H9 (cell line): ENCODE measurements at regions not wholly inside any gene's neighbourhood (a gene's known extent, or its start where the extent isn't known, plus 50 kb on each side); places are given as distances from the start of the nearest gene placed in this dataset.
"Not testable (repeated sequence)": the region's sequence is repeated elsewhere in the genome, so short reads cannot be mapped to it uniquely, and the experiment has no call there.

ENCODE experiments used
- DNase-seq: peaks from one replicate; pipeline ENCODE4 v3.0.0-alpha.2; 2017
- H2AFZ ChIP-seq: one replicate; pipeline ENCODE4 v1.6.1; 2013; ENCODE audit warnings: mild to moderate bottlenecking, low read length, control low read depth, moderate library complexity
- H2AK5ac ChIP-seq: 2 replicates; pipeline ENCODE4 v1.6.1; 2013; ENCODE audit warnings: low read length, control low read depth, mixed read lengths; ENCODE audit not compliant: insufficient read length
- H2BK120ac ChIP-seq: one replicate; pipeline ENCODE4 v1.6.1; 2013; ENCODE audit warnings: low read depth, mild to moderate bottlenecking, low read length, control low read depth, inconsistent platforms; ENCODE audit not compliant: poor library complexity, severe bottlenecking
- H2BK12ac ChIP-seq: 2 replicates; pipeline ENCODE4 v1.6.1; 2013; ENCODE audit warnings: low read length, control low read depth, mixed read lengths, low read depth; ENCODE audit not compliant: insufficient read length
- H2BK15ac ChIP-seq: 2 replicates; pipeline ENCODE4 v1.6.1; 2013; ENCODE audit warnings: low read depth, low read length, control low read depth
- H2BK20ac ChIP-seq: one replicate; pipeline ENCODE4 v1.6.1; 2013; ENCODE audit warnings: low read depth, mild to moderate bottlenecking, low read length, control low read depth, inconsistent platforms; ENCODE audit not compliant: poor library complexity, severe bottlenecking
- H2BK5ac ChIP-seq: 2 replicates; pipeline ENCODE4 v1.6.1; 2013; ENCODE audit warnings: low read length, control low read depth, mixed read lengths; ENCODE audit not compliant: insufficient read length
- H3K14ac ChIP-seq: 2 replicates; pipeline ENCODE4 v1.6.1; 2013; ENCODE audit warnings: low read length, control low read depth; ENCODE audit not compliant: insufficient read depth
- H3K18ac ChIP-seq: 2 replicates; pipeline ENCODE4 v1.6.1; 2013; ENCODE audit warnings: low read depth, mild to moderate bottlenecking, mixed read lengths, low read length, control low read depth; ENCODE audit not compliant: insufficient read length
- H3K23ac ChIP-seq: 2 replicates; pipeline ENCODE4 v1.6.1; 2013; ENCODE audit warnings: low read length, control low read depth, mixed read lengths, low read depth; ENCODE audit not compliant: insufficient read length
- H3K23me2 ChIP-seq: 2 replicates; pipeline ENCODE4 v1.6.1; 2013; ENCODE audit warnings: low read depth, mild to moderate bottlenecking, mixed read lengths, low read length, control low read depth; ENCODE audit not compliant: insufficient read length, poor library complexity, severe bottlenecking
- H3K27ac ChIP-seq: 2 replicates; pipeline ENCODE4 v1.5.1; 2013; ENCODE audit warnings: low read length, control low read depth, mixed read lengths, low read depth; ENCODE audit not compliant: insufficient read length
- H3K27me3 ChIP-seq: 2 replicates; pipeline ENCODE4 v1.6.1; 2013; ENCODE audit warnings: low read length, control low read depth, inconsistent platforms; ENCODE audit not compliant: insufficient read depth
- H3K4ac ChIP-seq: 2 replicates; pipeline ENCODE4 v1.6.1; 2013; ENCODE audit warnings: low read depth, mild to moderate bottlenecking, control low read depth, inconsistent platforms, low read length, moderate library complexity
- H3K4me1 ChIP-seq: 2 replicates; pipeline ENCODE4 v1.6.1; 2013; ENCODE audit warnings: low read length, control low read depth, inconsistent platforms; ENCODE audit not compliant: insufficient read depth
- H3K4me2 ChIP-seq: 2 replicates; pipeline ENCODE4 v1.6.1; 2013; ENCODE audit warnings: low read length, control low read depth, mixed read lengths; ENCODE audit not compliant: insufficient read length, insufficient read depth
- H3K56ac ChIP-seq: 2 replicates; pipeline ENCODE4 v1.6.1; 2013; ENCODE audit warnings: low read depth, mild to moderate bottlenecking, mixed read lengths, low read length, control low read depth; ENCODE audit not compliant: insufficient read length
- H3K79me1 ChIP-seq: 2 replicates; pipeline ENCODE4 v1.6.1; 2013; ENCODE audit warnings: low read depth, mild to moderate bottlenecking, moderate library complexity, low read length, control low read depth, inconsistent platforms; ENCODE audit not compliant: insufficient read depth, poor library complexity, severe bottlenecking
- H3K79me2 ChIP-seq: 2 replicates; pipeline ENCODE4 v1.6.1; 2013; ENCODE audit warnings: low read length, control low read depth, inconsistent platforms; ENCODE audit not compliant: insufficient read depth
- H3K9ac ChIP-seq: 2 replicates; pipeline ENCODE4 v1.6.1; 2013; ENCODE audit warnings: low read length, control low read depth, mixed read lengths; ENCODE audit not compliant: insufficient read length; ENCODE audit errors: extremely low read depth
- H3K9me3 ChIP-seq: one replicate; pipeline ENCODE4 v1.6.1; 2013; ENCODE audit warnings: low read depth, low read length, inconsistent platforms; ENCODE audit not compliant: control insufficient read depth
- H3T11ph ChIP-seq: one replicate; pipeline ENCODE4 v1.6.1; 2013; ENCODE audit warnings: mild to moderate bottlenecking, low read length, control low read depth, inconsistent platforms
- H4K20me1 ChIP-seq: one replicate; pipeline ENCODE4 v1.6.1; 2013; ENCODE audit not compliant: control insufficient read depth, insufficient read length, insufficient read depth
- H4K5ac ChIP-seq: 2 replicates; pipeline ENCODE4 v1.6.1; 2013; ENCODE audit warnings: low read depth, mild to moderate bottlenecking, mixed read lengths, low read length, control low read depth; ENCODE audit not compliant: insufficient read length
- H4K8ac ChIP-seq: replicated peaks from 2 replicates; pipeline ENCODE4 v1.6.1; 2013; ENCODE audit warnings: low read length, control low read depth, mixed read lengths, low read depth; ENCODE audit not compliant: insufficient read length
- H4K91ac ChIP-seq: 2 replicates; pipeline ENCODE4 v1.6.1; 2013; ENCODE audit warnings: low read depth, mild to moderate bottlenecking, moderate library complexity, mixed read lengths, low read length, control low read depth; ENCODE audit not compliant: insufficient read length
- H3K27ac Mint-ChIP-seq, 3 experiments: 2 replicates in 2 of 3; 3 replicates in 1 of 3; pipeline ENCODE4 v1.8.0; 2020 to 2021; ENCODE audit warnings: mixed read lengths in 3 of 3, mild to moderate bottlenecking in 1 of 3, moderate library complexity in 1 of 3
- H3K27me3 Mint-ChIP-seq: 2 replicates; pipeline ENCODE4 v1.8.0; 2021; ENCODE audit warnings: low read depth, mild to moderate bottlenecking, moderate library complexity, mixed read lengths
- H3K36me3 Mint-ChIP-seq, 3 experiments: 2 replicates in 2 of 3; 3 replicates in 1 of 3; pipeline ENCODE4 v1.8.0; 2020 to 2021; ENCODE audit warnings: low read depth in 3 of 3, mixed read lengths in 3 of 3; ENCODE audit not compliant: insufficient read depth in 1 of 3
- H3K4me1 Mint-ChIP-seq, 2 experiments: 2 replicates each; pipeline ENCODE4 v1.8.0; 2020; ENCODE audit warnings: mixed read lengths in 2 of 2
- H3K4me3 Mint-ChIP-seq, 2 experiments: 2 replicates in 1 of 2; 3 replicates in 1 of 2; pipeline ENCODE4 v1.8.0; 2020 to 2021; ENCODE audit warnings: mild to moderate bottlenecking in 2 of 2, mixed read lengths in 2 of 2, moderate library complexity in 1 of 2
- H3K9me3 Mint-ChIP-seq, 2 experiments: 2 replicates in 1 of 2; 3 replicates in 1 of 2; pipeline ENCODE4 v1.8.0; 2020; ENCODE audit warnings: mild to moderate bottlenecking in 2 of 2, mixed read lengths in 2 of 2, moderate library complexity in 1 of 2
- WGBS: extraction: QIAGEN DNeasy Blood & Tissue Kit; methylation state at CpG from one replicate; pipeline ENCODE4 v1.1.7; 2013; ENCODE audit warnings: missing lambda C conversion rate, low lambda C conversion rate, mixed read lengths; ENCODE audit not compliant: insufficient read length; ENCODE audit errors: extremely low coverage; 5-methylcytosine and 5-hydroxymethylcytosine counted together

- not testable (repeated sequence) for H3K14ac ChIP-seq, H3K23ac ChIP-seq, H4K5ac ChIP-seq, H3K79me2 ChIP-seq, H3K4me1 ChIP-seq, DNase-seq, H3K27me3 Mint-ChIP-seq, H4K91ac ChIP-seq, H3K9me3 Mint-ChIP-seq, H3K4me2 ChIP-seq, H3T11ph ChIP-seq, H2AFZ ChIP-seq, H2AK5ac ChIP-seq, H3K27ac Mint-ChIP-seq, H2BK120ac ChIP-seq, H4K20me1 ChIP-seq, H3K27ac ChIP-seq, H3K27me3 ChIP-seq, H4K8ac ChIP-seq, H2BK20ac ChIP-seq, H3K4me1 Mint-ChIP-seq, H3K4ac ChIP-seq, H3K79me1 ChIP-seq, H2BK15ac ChIP-seq, H3K4me3 Mint-ChIP-seq, H3K56ac ChIP-seq, H2BK12ac ChIP-seq, H3K36me3 Mint-ChIP-seq, H3K23me2 ChIP-seq, H2BK5ac ChIP-seq, H3K9ac ChIP-seq, H3K18ac ChIP-seq, H3K9me3 ChIP-seq
- no CpG with 5 or more reads among the region's 4 CpGs for WGBS
These were observed 176.3 kb upstream of the SPATA31A3 start for GRCh38 chr9:67168530-67169157.

GRCh38 chr9:67166335-67166734 is 174.0 kb upstream of the SPATA31A3 start:
- not testable (repeated sequence) for H3K79me2 ChIP-seq, H4K5ac ChIP-seq, H3K9ac ChIP-seq, H2AK5ac ChIP-seq, H4K91ac ChIP-seq, H3K4me2 ChIP-seq, H3K27me3 Mint-ChIP-seq, H3K79me1 ChIP-seq, H3K14ac ChIP-seq, H3K36me3 Mint-ChIP-seq, H3K27ac Mint-ChIP-seq, H2BK5ac ChIP-seq, H3K18ac ChIP-seq, H2BK120ac ChIP-seq, H2BK20ac ChIP-seq, H3K4ac ChIP-seq, H3K4me1 Mint-ChIP-seq, H3K9me3 Mint-ChIP-seq, H3K56ac ChIP-seq, H2AFZ ChIP-seq, H4K8ac ChIP-seq, H3K27me3 ChIP-seq, H3K27ac ChIP-seq, H3K4me3 Mint-ChIP-seq, H4K20me1 ChIP-seq, H3K23me2 ChIP-seq, H2BK12ac ChIP-seq, H3K9me3 ChIP-seq, H3K4me1 ChIP-seq, DNase-seq, H3T11ph ChIP-seq, H2BK15ac ChIP-seq, H3K23ac ChIP-seq
